ENCODE measurements at regions not wholly inside any gene's neighbourhood (a gene's known extent, or its start where the extent isn't known, plus 50 kb on each side); places are given as distances from the start of the nearest gene placed in this dataset.

- Histone ChIP-seq H3K4me3 (ENCODE audit: low read length) (no peak overlapping the region), H3K27ac (ENCODE audit: low read depth, low read length) (no peak overlapping the region), H3K4me1 (ENCODE audit: control insufficient read depth, insufficient read depth, low read length) (no peaks in the 10 kb centered on the region), H3K9ac (ENCODE audit: extremely low read depth, low read length, poor library complexity, severe bottlenecking) (no peak overlapping the region), H3K36me3 (ENCODE audit: control insufficient read depth, insufficient read depth, low read length) (no peaks in the 10 kb centered on the region), H3K9me3 (ENCODE audit: control insufficient read depth, low read length) (no peaks in the 10 kb centered on the region), H3K27me3 (ENCODE audit: control insufficient read depth, insufficient read depth, low read length, poor library complexity, severe bottlenecking) (peaks cover 57% of the 10 kb centered on the region)
- TF ChIP-seq, protein P1, sequence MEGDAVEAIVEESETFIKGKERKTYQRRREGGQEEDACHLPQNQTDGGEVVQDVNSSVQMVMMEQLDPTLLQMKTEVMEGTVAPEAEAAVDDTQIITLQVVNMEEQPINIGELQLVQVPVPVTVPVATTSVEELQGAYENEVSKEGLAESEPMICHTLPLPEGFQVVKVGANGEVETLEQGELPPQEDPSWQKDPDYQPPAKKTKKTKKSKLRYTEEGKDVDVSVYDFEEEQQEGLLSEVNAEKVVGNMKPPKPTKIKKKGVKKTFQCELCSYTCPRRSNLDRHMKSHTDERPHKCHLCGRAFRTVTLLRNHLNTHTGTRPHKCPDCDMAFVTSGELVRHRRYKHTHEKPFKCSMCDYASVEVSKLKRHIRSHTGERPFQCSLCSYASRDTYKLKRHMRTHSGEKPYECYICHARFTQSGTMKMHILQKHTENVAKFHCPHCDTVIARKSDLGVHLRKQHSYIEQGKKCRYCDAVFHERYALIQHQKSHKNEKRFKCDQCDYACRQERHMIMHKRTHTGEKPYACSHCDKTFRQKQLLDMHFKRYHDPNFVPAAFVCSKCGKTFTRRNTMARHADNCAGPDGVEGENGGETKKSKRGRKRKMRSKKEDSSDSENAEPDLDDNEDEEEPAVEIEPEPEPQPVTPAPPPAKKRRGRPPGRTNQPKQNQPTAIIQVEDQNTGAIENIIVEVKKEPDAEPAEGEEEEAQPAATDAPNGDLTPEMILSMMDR (conservative IDR thresholded peaks at IDR 0.05), result peak; percentile 96
- no peaks in the 10 kb centered on the region for H3K9me3 Mint-ChIP-seq
- peaks cover 47% of the 10 kb centered on the region for H3K27me3 Mint-ChIP-seq (ENCODE audit: insufficient read depth)
- DNase-seq, result no peak
- no peak overlapping the region for H3K27ac Mint-ChIP-seq
- H3K4me3 Mint-ChIP-seq, result no peak overlapping the region
- no peaks in the 10 kb centered on the region for H3K36me3 Mint-ChIP-seq (ENCODE audit: low read depth)
- 26 to 50% methylated on average over 2 of the region's 2 CpGs for WGBS, 2 experiments (ENCODE audit: insufficient coverage in 1 of 2, insufficient read length in 1 of 2)
- H3K4me1 Mint-ChIP-seq, result no peaks in the 10 kb centered on the region
Measured at GRCh38 chr3:159252772-159253384, 451.0 kb downstream of the MFSD1 start.

DNA sequence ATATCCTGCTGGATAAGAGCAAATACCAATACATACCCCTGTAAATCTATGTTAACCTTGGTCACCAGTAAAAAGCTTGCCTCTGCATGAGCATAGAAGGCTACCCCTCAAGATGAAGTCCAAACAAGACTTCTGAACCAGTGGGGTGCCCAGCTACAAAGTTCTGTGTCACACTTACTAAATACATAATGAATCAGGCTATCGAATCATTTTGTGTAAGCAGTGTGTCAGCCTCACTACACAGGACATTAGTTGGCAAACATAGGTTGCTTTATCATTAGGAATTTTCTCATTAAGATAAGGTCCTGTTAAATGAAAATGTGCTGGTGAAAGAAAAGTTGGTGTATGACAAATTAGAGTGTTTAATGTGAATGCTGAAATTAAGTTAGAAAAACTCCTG is 452.0 kb downstream of the MFSD1 start:
- H3K27me3 Mint-ChIP-seq (ENCODE audit: insufficient read depth), result peaks cover 51% of the 10 kb centered on the region
- WGBS, 2 experiments (ENCODE audit: insufficient coverage in 1 of 2, insufficient read length in 1 of 2), result 78% methylated on average over 1 of the region's 1 CpG; no CpG with 5 or more reads in 1 of the 2 experiments
- no peak overlapping the region for H3K4me3 Mint-ChIP-seq
- Histone ChIP-seq H3K27ac (ENCODE audit: low read depth, low read length) (no peak overlapping the region), H3K36me3 (ENCODE audit: control insufficient read depth, insufficient read depth, low read length) (no peaks in the 10 kb centered on the region), H3K9ac (ENCODE audit: extremely low read depth, low read length, poor library complexity, severe bottlenecking) (no peak overlapping the region), H3K9me3 (ENCODE audit: control insufficient read depth, low read length) (no peaks in the 10 kb centered on the region), H3K4me1 (ENCODE audit: control insufficient read depth, insufficient read depth, low read length) (no peaks in the 10 kb centered on the region), H3K4me3 (ENCODE audit: low read length) (no peak overlapping the region), H3K27me3 (ENCODE audit: control insufficient read depth, insufficient read depth, low read length, poor library complexity, severe bottlenecking) (peaks cover 65% of the 10 kb centered on the region)
- no peaks in the 10 kb centered on the region for H3K36me3 Mint-ChIP-seq (ENCODE audit: low read depth)
- TF ChIP-seq, protein P1 (conservative IDR thresholded peaks at IDR 0.05), result no peak
- no peaks in the 10 kb centered on the region for H3K9me3 Mint-ChIP-seq
- H3K4me1 Mint-ChIP-seq, result no peaks in the 10 kb centered on the region
- no peak overlapping the region for H3K27ac Mint-ChIP-seq
- DNase-seq, result no peak

- H3K27me3 Mint-ChIP-seq (ENCODE audit: insufficient read depth), result peaks cover 37% of the 10 kb centered on the region
- Histone ChIP-seq H3K4me1 (ENCODE audit: control insufficient read depth, insufficient read depth, low read length) (no peaks in the 10 kb centered on the region), H3K9ac (ENCODE audit: extremely low read depth, low read length, poor library complexity, severe bottlenecking) (no peak overlapping the region), H3K4me3 (ENCODE audit: low read length) (no peak overlapping the region), H3K27me3 (ENCODE audit: control insufficient read depth, insufficient read depth, low read length, poor library complexity, severe bottlenecking) (peaks cover 63% of the 10 kb centered on the region), H3K36me3 (ENCODE audit: control insufficient read depth, insufficient read depth, low read length) (no peaks in the 10 kb centered on the region), H3K9me3 (ENCODE audit: control insufficient read depth, low read length) (no peaks in the 10 kb centered on the region), H3K27ac (ENCODE audit: low read depth, low read length) (no peak overlapping the region)
- H3K4me1 Mint-ChIP-seq, result no peaks in the 10 kb centered on the region
- H3K9me3 Mint-ChIP-seq, result no peaks in the 10 kb centered on the region
- TF ChIP-seq, protein P1 (conservative IDR thresholded peaks at IDR 0.05), result no peak
- WGBS, 2 experiments (ENCODE audit: insufficient coverage in 1 of 2, insufficient read length in 1 of 2), result 91% methylated on average over 4 of the region's 4 CpGs; no CpG with 5 or more reads in 1 of the 2 experiments
- no peaks in the 10 kb centered on the region for H3K36me3 Mint-ChIP-seq (ENCODE audit: low read depth)
- DNase-seq, result no peak
- H3K27ac Mint-ChIP-seq, result no peak overlapping the region
- H3K4me3 Mint-ChIP-seq, result no peak overlapping the region
Measured at GRCh38 chr3:159257954-159258353, 456.1 kb downstream of the MFSD1 start.

All from endodermal cell (in vitro differentiated cells).